ENCODE measurements at regions not wholly inside any gene's neighbourhood (a gene's known extent, or its start where the extent isn't known, plus 50 kb on each side); places are given as distances from the start of the nearest gene placed in this dataset.

DNA sequence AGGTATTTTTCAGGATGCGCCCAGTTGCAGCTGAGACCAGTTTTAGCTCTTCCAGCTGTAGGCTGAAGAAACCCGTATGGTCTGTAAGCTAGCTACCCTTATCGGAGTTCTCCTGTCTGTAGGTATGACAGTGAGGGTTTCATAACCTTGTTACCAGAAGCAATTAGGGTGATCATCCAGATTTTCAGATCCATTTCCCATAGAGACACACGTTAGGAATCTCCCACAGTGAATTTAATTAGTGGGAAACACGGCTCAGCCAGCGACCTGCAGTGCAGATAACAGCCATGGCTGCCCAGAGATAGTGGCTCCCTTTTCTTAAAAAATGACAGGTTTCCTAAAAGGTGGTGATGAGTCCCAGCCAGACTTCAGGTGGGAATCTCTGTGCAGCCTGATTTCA is 111.1 kb downstream of the BTBD3 start:
- ChIA-PET POLR2A (no interaction called here), CTCF (interaction anchor here (3.0 kb wide), 1 partner anchor 16 kb away, joined by 19 read pairs; no protein-coding TSS in a partner anchor)
- H3K9me3 ChIP-seq (replicated peaks; ENCODE audit: control insufficient read depth, insufficient read depth, low read length): no peaks in the 10 kb centered on the region
- H3K27ac ChIP-seq (ENCODE audit: insufficient read depth, low read depth, low read length): no peak overlapping the region
- no peaks in the 10 kb centered on the region for H4K20me1 ChIP-seq (replicated peaks; ENCODE audit: control insufficient read depth, extremely low read depth, insufficient read depth, low read length)
- H3K9ac ChIP-seq (replicated peaks; ENCODE audit: extremely low read depth, insufficient read depth, low read length): no peak overlapping the region
- H3K27me3 ChIP-seq (ENCODE audit: control insufficient read depth in 2 of 2, insufficient read depth in 2 of 2, low read length in 2 of 2): no peaks in the 10 kb centered on the region
- FAIRE-seq: no peak
- no peaks in the 10 kb centered on the region for H3K9me1 ChIP-seq (replicated peaks; ENCODE audit: control insufficient read depth, extremely low read depth, insufficient read depth, low read length)
- no peaks in the 10 kb centered on the region for H3K4me1 ChIP-seq (ENCODE audit: control insufficient read depth, extremely low read depth, insufficient read depth, low read length)
- dilution Hi-C loops (cut with MboI; ENCODE audit: extremely low pct_ligation_motif_present, low sequenced_read_pairs): no loop called here
- DNase-seq (ENCODE audit: low read depth, low spot score): no peak
- intact Hi-C loops (cut with micrococcal nuclease): no loop called here
- H3K36me3 ChIP-seq (ENCODE audit: control insufficient read depth in 2 of 2, extremely low read depth in 1 of 2, insufficient read depth in 2 of 2, low read length in 2 of 2): no peaks in the 10 kb centered on the region
- no TSS peak for BruUV-seq (replicated peaks)
- TF ChIP-seq MYC (IDR thresholded peaks at IDR 0.05; ENCODE audit: low read depth, low read length): no peak
- TF ChIP-seq JUN (IDR thresholded peaks at IDR 0.05; ENCODE audit: borderline replicate concordance, insufficient read depth, insufficient read length, low read depth): no peak
- TF ChIP-seq GATA2 (IDR thresholded peaks at IDR 0.05; ENCODE audit: insufficient read depth, insufficient read length, low read depth, low read length): no peak
- TF ChIP-seq, protein P1, sequence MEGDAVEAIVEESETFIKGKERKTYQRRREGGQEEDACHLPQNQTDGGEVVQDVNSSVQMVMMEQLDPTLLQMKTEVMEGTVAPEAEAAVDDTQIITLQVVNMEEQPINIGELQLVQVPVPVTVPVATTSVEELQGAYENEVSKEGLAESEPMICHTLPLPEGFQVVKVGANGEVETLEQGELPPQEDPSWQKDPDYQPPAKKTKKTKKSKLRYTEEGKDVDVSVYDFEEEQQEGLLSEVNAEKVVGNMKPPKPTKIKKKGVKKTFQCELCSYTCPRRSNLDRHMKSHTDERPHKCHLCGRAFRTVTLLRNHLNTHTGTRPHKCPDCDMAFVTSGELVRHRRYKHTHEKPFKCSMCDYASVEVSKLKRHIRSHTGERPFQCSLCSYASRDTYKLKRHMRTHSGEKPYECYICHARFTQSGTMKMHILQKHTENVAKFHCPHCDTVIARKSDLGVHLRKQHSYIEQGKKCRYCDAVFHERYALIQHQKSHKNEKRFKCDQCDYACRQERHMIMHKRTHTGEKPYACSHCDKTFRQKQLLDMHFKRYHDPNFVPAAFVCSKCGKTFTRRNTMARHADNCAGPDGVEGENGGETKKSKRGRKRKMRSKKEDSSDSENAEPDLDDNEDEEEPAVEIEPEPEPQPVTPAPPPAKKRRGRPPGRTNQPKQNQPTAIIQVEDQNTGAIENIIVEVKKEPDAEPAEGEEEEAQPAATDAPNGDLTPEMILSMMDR (IDR thresholded peaks at IDR 0.05; ENCODE audit: extremely low read depth in 1 of 2, insufficient read depth in 1 of 2, low read depth in 1 of 2, low read length in 2 of 2): no peak
- no peak for TF ChIP-seq FOS (IDR thresholded peaks at IDR 0.05; ENCODE audit: borderline replicate concordance, insufficient read depth, low read length)
- no peak for TF ChIP-seq EZH2 (IDR thresholded peaks at IDR 0.05; ENCODE audit: borderline replicate concordance, low read depth, low read length, severe bottlenecking)
- TF ChIP-seq POLR2A (IDR thresholded peaks at IDR 0.05; ENCODE audit: low read depth, low read length): no peak
- TF ChIP-seq, protein P2, sequence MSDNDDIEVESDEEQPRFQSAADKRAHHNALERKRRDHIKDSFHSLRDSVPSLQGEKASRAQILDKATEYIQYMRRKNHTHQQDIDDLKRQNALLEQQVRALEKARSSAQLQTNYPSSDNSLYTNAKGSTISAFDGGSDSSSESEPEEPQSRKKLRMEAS (IDR thresholded peaks at IDR 0.05; ENCODE audit: insufficient read depth, insufficient read length): no peak
- no peak for TF ChIP-seq POLR2AphosphoS5 (IDR thresholded peaks at IDR 0.05; ENCODE audit: insufficient read depth, low read depth, low read length)
- no peak overlapping the region for H3K4me3 ChIP-seq (replicated peaks in 1 of 3; ENCODE audit: insufficient read depth in 1 of 3, low read depth in 1 of 3, low read length in 3 of 3)
- no peak overlapping the region for H2AFZ ChIP-seq (ENCODE audit: low read depth, low read length)
- no peaks in the 10 kb centered on the region for H3K79me2 ChIP-seq (ENCODE audit: control insufficient read depth, insufficient read depth, low read length)
- H3K4me2 ChIP-seq (ENCODE audit: insufficient read depth, low read length): no peak overlapping the region
